HFF-Myc (cell line): ENCODE measurements at regions not wholly inside any gene's neighbourhood (a gene's known extent, or its start where the extent isn't known, plus 50 kb on each side); places are given as distances from the start of the nearest gene placed in this dataset.

Source experiments
- DNase-seq: peaks from one replicate; pipeline ENCODE4 v3.0.0-alpha.2; 2011; ENCODE audit warnings: low read depth; ENCODE audit errors: extremely low read depth
- H3K4me3 ChIP-seq: replicated peaks from 2 replicates; pipeline ENCODE4 v1.5.1; 2011; ENCODE audit warnings: low read depth, mild to moderate bottlenecking, control low read depth, low read length
- CTCF ChIP-seq: IDR thresholded peaks from 2 replicates; pipeline ENCODE4 v1.5.1; 2012; ENCODE audit warnings: mild to moderate bottlenecking, low read depth, low read length, control low read depth; ENCODE audit errors: missing control alignments

- DNase-seq: no peak
- H3K4me3 ChIP-seq: no peak overlapping the region
- TF ChIP-seq CTCF: no peak
These were observed 70.8 kb downstream of the RGS12 start for GRCh38 chr4:3363411-3364141.

- TF ChIP-seq CTCF: no peak
- DNase-seq: no peak
- no peak overlapping the region for H3K4me3 ChIP-seq
These were observed 71.4 kb downstream of the RGS12 start for GRCh38 chr4:3364199-3364598.

DNA sequence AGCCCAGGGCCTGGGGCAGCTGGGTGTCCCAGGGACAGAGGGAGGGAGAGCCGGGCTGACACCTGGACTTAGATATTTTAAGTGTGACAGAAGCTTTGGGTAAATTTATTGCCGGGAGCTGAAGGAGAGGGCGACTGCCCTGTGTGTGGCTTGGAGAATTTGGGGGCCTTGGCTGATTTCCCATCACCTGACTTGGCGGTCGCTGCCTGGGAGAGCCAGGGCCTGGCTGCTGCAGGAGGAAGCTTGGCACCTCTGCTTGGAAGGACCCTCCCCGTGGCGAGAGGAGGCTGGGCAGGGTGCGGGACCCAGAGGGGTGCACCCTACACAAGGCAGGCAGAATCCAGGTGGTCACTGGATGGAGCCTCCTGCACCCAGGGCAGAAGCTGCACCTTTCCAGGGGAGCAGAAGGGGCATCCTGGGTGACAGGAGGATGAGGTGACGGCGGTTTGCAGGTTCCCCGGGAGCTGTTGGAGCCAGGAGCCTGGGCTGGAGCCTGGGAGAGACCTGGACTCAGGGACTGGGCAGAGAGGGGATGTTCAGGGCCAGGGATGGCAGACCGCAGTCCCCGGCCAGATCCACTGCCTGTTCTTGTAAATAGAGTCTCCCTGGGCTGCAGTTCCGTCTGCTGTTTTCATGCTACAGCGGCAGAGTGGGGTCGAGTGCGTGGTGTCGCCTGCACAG is 72.0 kb downstream of the RGS12 start:
- no peak overlapping the region for H3K4me3 ChIP-seq
- DNase-seq: no peak
- no peak for TF ChIP-seq CTCF

DNA sequence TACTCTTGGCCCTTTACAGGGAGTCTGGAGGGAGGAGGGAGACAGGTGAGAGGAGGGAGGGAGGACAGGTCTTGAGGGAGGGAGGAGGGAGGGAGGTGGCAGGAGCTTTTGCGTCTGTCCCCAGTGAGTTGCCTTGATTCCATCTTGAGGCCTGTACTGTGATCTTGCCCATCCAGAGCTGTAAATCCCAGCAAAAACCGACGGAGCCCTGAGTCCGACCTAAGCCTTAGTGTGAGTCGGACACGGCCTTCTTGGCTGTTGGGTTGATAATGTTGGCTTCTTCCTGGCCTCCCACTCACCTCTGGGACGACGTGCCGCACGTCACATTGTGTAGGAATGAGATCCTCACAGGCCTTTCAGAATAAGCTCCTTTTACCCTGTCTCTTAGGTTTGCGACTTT is 72.5 kb downstream of the RGS12 start:
- DNase-seq: no peak
- no peak overlapping the region for H3K4me3 ChIP-seq
- no peak for TF ChIP-seq CTCF

- no peak for DNase-seq
- no peak for TF ChIP-seq CTCF
These were observed 73.3 kb downstream of the RGS12 start for GRCh38 chr4:3365871-3366842.

GRCh38 chr4:3366893-3367775 is 74.3 kb downstream of the RGS12 start:
- TF ChIP-seq CTCF: no peak
- H3K4me3 ChIP-seq: no peak overlapping the region
- no peak for DNase-seq

More at GRCh38 chr4:3365871-3366842, 73.3 kb downstream of the RGS12 start:
- no peak overlapping the region for H3K4me3 ChIP-seq
